Ishikawa (cell line): ENCODE measurements at regions not wholly inside any gene's neighbourhood (a gene's known extent, or its start where the extent isn't known, plus 50 kb on each side); places are given as distances from the start of the nearest gene placed in this dataset.

Experiments
- CEBPB ChIP-seq: IDR thresholded peaks from 2 replicates; pipeline ENCODE4 v1.6.1; 2012
- CREB1 ChIP-seq: IDR thresholded peaks from 2 replicates; pipeline ENCODE4 v1.6.1; 2012; ENCODE audit warnings: low read depth
- EGR1 ChIP-seq: IDR thresholded peaks from 2 replicates; pipeline ENCODE4 v1.6.1; 2012
- EP300 ChIP-seq: IDR thresholded peaks from 2 replicates; pipeline ENCODE4 v1.6.1; 2012; ENCODE audit warnings: borderline replicate concordance
- FOXM1 ChIP-seq: IDR thresholded peaks from 2 replicates; pipeline ENCODE4 v1.6.1; 2012; ENCODE audit warnings: low read depth, borderline replicate concordance
- NFIC ChIP-seq: IDR thresholded peaks from 2 replicates; pipeline ENCODE4 v1.6.1; 2012
- RAD21 ChIP-seq: IDR thresholded peaks from 2 replicates; pipeline ENCODE4 v1.6.1; 2012; ENCODE audit warnings: low read depth
- TAF1 ChIP-seq: IDR thresholded peaks from 2 replicates; pipeline ENCODE4 v1.6.1; 2012; ENCODE audit warnings: low read depth, mild to moderate bottlenecking
- TCF12 ChIP-seq: IDR thresholded peaks from 2 replicates; pipeline ENCODE4 v1.6.1; 2012; ENCODE audit warnings: low read depth
- TEAD4 ChIP-seq: IDR thresholded peaks from 2 replicates; pipeline ENCODE4 v1.6.1; 2012
- YY1 ChIP-seq: IDR thresholded peaks from 2 replicates; pipeline ENCODE4 v1.6.1; 2012; ENCODE audit warnings: low read depth
- ZBTB7A ChIP-seq: IDR thresholded peaks from 2 replicates; pipeline ENCODE4 v1.6.1; 2012; ENCODE audit warnings: low read depth
- TF ChIP-seq, protein P1 (sequence below): IDR thresholded peaks from 2 replicates; pipeline ENCODE4 v1.6.1; 2012
- TF ChIP-seq, protein P2 (sequence below): IDR thresholded peaks from 2 replicates; pipeline ENCODE4 v1.6.1; 2012; ENCODE audit warnings: low read depth, mild to moderate bottlenecking
- TF ChIP-seq, protein P3 (sequence below): IDR thresholded peaks from 2 replicates; pipeline ENCODE4 v1.6.1; 2012

DNA sequence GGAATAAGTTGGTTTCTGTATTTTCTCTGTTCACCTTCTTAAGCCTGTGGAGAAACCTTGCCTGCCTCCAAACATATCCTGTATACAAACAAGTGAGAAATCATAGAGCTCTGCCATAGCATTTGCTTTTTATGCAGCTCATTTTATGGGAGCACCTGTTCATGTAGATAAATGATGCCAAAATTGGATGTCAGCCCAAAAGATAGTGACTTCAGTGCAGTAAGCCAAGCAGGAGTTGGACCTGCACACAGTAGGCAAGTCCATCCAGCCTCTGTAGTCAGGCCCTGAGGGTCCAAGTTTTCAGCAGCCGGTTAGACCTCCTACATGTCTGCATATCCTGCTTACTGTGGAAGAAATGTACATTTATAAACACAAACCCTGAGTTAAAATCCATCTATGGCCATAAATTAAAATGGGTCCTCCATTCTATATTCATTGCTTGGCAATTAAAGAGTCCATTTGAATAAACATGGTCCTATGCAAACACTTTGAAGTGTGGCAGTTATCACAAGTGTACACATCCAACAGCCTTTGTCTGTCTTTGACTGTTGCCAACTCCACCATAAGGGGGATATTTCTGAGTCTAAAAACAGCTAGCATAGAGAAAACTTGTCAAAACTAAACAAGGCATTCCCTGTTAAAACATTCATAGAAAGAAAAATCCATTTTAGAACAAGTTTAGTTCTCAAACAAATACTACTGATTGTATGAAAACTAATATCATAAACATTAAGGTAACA, 847.8 kb downstream of the RPS29 start:
- TF ChIP-seq EGR1 (no peak), NFIC (no peak), CEBPB (no peak), TCF12 (no peak), ZBTB7A (no peak), EP300 (no peak), FOXM1 (no peak), TEAD4 (no peak), YY1 (no peak), RAD21 (no peak), TAF1 (no peak), CREB1 (no peak)
- TF ChIP-seq, protein P1, sequence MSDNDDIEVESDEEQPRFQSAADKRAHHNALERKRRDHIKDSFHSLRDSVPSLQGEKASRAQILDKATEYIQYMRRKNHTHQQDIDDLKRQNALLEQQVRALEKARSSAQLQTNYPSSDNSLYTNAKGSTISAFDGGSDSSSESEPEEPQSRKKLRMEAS, result no peak
- TF ChIP-seq, protein P2, sequence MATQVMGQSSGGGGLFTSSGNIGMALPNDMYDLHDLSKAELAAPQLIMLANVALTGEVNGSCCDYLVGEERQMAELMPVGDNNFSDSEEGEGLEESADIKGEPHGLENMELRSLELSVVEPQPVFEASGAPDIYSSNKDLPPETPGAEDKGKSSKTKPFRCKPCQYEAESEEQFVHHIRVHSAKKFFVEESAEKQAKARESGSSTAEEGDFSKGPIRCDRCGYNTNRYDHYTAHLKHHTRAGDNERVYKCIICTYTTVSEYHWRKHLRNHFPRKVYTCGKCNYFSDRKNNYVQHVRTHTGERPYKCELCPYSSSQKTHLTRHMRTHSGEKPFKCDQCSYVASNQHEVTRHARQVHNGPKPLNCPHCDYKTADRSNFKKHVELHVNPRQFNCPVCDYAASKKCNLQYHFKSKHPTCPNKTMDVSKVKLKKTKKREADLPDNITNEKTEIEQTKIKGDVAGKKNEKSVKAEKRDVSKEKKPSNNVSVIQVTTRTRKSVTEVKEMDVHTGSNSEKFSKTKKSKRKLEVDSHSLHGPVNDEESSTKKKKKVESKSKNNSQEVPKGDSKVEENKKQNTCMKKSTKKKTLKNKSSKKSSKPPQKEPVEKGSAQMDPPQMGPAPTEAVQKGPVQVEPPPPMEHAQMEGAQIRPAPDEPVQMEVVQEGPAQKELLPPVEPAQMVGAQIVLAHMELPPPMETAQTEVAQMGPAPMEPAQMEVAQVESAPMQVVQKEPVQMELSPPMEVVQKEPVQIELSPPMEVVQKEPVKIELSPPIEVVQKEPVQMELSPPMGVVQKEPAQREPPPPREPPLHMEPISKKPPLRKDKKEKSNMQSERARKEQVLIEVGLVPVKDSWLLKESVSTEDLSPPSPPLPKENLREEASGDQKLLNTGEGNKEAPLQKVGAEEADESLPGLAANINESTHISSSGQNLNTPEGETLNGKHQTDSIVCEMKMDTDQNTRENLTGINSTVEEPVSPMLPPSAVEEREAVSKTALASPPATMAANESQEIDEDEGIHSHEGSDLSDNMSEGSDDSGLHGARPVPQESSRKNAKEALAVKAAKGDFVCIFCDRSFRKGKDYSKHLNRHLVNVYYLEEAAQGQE, result no peak
- TF ChIP-seq, protein P3, sequence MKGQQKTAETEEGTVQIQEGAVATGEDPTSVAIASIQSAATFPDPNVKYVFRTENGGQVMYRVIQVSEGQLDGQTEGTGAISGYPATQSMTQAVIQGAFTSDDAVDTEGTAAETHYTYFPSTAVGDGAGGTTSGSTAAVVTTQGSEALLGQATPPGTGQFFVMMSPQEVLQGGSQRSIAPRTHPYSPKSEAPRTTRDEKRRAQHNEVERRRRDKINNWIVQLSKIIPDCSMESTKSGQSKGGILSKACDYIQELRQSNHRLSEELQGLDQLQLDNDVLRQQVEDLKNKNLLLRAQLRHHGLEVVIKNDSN, result no peak

DNA sequence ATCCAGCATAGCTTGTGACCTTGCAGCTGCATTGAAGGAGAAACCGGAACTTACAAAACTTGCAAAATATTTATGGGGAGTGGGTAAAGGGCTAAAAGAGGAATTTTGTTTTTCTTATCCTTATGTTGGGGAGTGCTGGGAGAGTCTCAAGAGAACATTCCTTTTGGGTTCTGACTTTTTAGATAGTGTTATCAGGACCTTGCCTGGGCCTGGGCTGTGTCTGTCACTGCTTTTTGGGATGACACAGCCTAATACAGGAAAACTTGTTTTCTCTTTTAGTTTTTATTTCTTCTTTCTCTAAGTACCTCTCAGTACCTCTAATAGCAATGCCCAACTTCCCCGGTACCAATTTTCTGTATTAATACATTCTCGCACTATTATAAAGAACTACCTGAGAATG, 850.6 kb downstream of the RPS29 start:
- no peak for TF ChIP-seq CEBPB
- no peak for TF ChIP-seq CREB1
- TF ChIP-seq, protein P3, result no peak

DNA sequence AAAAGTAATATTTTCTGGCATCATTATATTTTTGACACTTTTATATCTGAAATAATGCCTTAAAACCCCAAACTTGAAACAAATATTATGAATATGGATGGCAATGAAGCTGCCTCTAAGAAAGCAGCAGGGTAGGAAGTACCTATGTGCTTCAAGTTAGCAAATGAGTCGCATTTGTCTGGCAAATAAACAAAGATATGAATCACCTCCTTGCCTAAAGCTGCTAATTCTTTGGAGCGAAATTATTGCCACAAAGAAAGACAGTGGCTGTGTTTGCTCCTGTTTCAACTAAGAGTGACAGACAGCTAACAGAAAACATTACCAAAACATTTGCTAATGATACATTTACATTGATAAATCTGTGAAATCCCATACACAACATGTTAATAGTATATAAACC, 854.9 kb downstream of the RPS29 start:
- TF ChIP-seq EGR1, result no peak
- TF ChIP-seq TEAD4, result no peak
- TF ChIP-seq, protein P1, result no peak
- TF ChIP-seq EP300, result no peak

DNA sequence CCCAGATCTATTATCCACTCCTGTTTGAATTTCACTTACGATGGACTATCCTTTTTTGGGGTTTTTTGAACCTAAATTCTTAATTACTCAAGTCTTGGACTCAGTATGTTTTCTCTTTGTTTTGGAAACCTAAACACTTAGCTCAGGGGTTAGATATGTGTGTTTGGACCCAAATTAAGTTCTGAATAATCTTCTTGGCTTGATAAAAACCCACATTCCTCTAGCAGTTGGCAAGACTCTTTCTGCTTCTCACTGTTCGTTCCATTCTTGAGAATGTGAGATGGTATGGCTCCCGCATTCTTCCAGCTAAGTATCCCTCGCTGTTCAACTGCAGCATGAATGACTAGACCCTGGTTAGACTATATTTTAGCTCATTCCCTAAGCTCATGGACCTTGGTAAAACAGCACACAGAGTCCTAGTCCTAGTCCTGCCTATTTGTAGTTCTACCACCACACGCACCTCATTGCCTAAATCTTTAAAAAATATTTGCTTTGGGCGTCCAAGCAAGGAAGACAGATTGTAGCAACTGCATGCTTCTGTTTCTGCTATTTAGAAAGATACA, 860.0 kb downstream of the RPS29 start:
- TF ChIP-seq TAF1 (no peak), EP300 (no peak), RAD21 (no peak), TEAD4 (no peak), CREB1 (no peak)
- TF ChIP-seq, protein P3, result no peak

DNA sequence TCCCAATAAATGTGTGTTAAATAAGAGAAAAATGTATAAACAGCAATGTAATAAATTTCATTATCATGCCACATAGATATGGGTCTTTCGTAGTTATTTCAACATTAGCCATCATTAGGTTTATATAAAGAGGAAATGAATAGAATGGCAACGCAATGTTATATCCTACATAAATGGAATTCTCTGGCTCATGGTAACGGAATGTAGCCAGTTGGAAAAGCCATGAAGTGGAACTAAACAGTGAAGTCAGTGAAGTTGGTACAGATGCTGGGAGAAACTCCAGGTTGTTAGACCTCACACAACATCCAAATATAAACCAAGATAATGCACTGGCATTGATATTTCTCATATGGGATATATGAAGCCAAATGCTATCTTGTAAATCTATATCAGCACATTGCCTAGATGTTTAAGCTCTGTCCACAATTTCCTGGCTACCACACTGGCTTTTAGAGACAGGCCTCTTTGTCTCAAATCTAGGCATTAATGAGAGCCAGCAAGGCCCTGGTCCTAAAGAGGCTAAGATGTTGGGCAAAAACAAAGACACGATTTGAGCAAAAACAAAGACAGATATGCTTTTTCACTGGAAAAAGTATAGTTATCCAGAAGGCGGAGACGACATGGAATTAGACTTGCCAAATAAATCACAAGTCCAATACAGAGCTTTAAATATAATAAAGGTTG, 861.0 kb downstream of the RPS29 start:
- TF ChIP-seq, protein P3, result no peak
- TF ChIP-seq CEBPB (no peak), CREB1 (no peak), FOXM1 (no peak), TCF12 (no peak), TAF1 (no peak), RAD21 (no peak), EGR1 (no peak), YY1 (no peak), ZBTB7A (no peak), TEAD4 (no peak), NFIC (no peak), EP300 (no peak)
- TF ChIP-seq, protein P2, result no peak
- TF ChIP-seq, protein P1, result no peak
